Glutamatergic neuron (in vitro differentiated cells): ENCODE measurements at regions not wholly inside any gene's neighbourhood (a gene's known extent, or its start where the extent isn't known, plus 50 kb on each side); places are given as distances from the start of the nearest gene placed in this dataset.

Experiments used
- DNase-seq: peaks from one replicate; pipeline ENCODE4 v3.0.0; 2022
- H3K27ac Mint-ChIP-seq: one replicate; pipeline ENCODE4 v1.8.0; 2020; ENCODE audit warnings: mild to moderate bottlenecking, mixed read lengths, inconsistent platforms; ENCODE audit not compliant: unreplicated experiment
- H3K27me3 Mint-ChIP-seq: one replicate; pipeline ENCODE4 v1.8.0; 2020; ENCODE audit warnings: mild to moderate bottlenecking, moderate library complexity, mixed read lengths, inconsistent platforms; ENCODE audit not compliant: unreplicated experiment
- H3K36me3 Mint-ChIP-seq: one replicate; pipeline ENCODE4 v1.8.0; 2020; ENCODE audit warnings: mild to moderate bottlenecking, mixed read lengths, inconsistent platforms; ENCODE audit not compliant: unreplicated experiment
- H3K4me1 Mint-ChIP-seq: one replicate; pipeline ENCODE4 v1.8.0; 2020; ENCODE audit warnings: mild to moderate bottlenecking, low read depth, mixed read lengths, inconsistent platforms; ENCODE audit not compliant: unreplicated experiment
- H3K4me3 Mint-ChIP-seq: one replicate; pipeline ENCODE4 v1.8.0; 2020; ENCODE audit warnings: mild to moderate bottlenecking, mixed read lengths, inconsistent platforms; ENCODE audit not compliant: unreplicated experiment
- H3K9me3 Mint-ChIP-seq: one replicate; pipeline ENCODE4 v1.8.0; 2020; ENCODE audit warnings: mild to moderate bottlenecking, moderate library complexity, mixed read lengths, inconsistent platforms; ENCODE audit not compliant: unreplicated experiment
- CTCF ChIP-seq: fragments of 200-600 bp; sonication (generic); IDR thresholded peaks from one replicate; pipeline ENCODE4 v1.5.0; 2021; ENCODE audit not compliant: partially characterized antibody, unreplicated experiment

GRCh38 chr1:87208080-87208479, 120.6 kb upstream of the LMO4 start:
- Mint-ChIP-seq H3K4me3 (no peak overlapping the region), H3K4me1 (peaks cover 3% of the 10 kb centered on the region), H3K27me3 (peaks cover 2% of the 10 kb centered on the region), H3K36me3 (no peaks in the 10 kb centered on the region), H3K27ac (no peak overlapping the region), H3K9me3 (peaks cover 3% of the 10 kb centered on the region)
- DNase-seq, result no peak
- no peak for TF ChIP-seq CTCF

GRCh38 chr1:87208931-87209330, 119.7 kb upstream of the LMO4 start:
- H3K27ac Mint-ChIP-seq, result no peak overlapping the region
- no peak for TF ChIP-seq CTCF
- DNase-seq, result no peak
- H3K9me3 Mint-ChIP-seq, result peaks cover 3% of the 10 kb centered on the region
- H3K4me1 Mint-ChIP-seq, result peaks cover 3% of the 10 kb centered on the region
- H3K36me3 Mint-ChIP-seq, result no peaks in the 10 kb centered on the region
- H3K4me3 Mint-ChIP-seq, result no peak overlapping the region
- H3K27me3 Mint-ChIP-seq, result peaks cover 2% of the 10 kb centered on the region

GRCh38 chr1:87210151-87210550, 118.5 kb upstream of the LMO4 start:
- Mint-ChIP-seq H3K4me1 (peaks cover 3% of the 10 kb centered on the region), H3K27ac (no peak overlapping the region), H3K9me3 (peaks cover 3% of the 10 kb centered on the region), H3K27me3 (peaks cover 2% of the 10 kb centered on the region), H3K36me3 (no peaks in the 10 kb centered on the region), H3K4me3 (no peak overlapping the region)
- no peak for DNase-seq
- no peak for TF ChIP-seq CTCF

- TF ChIP-seq CTCF, result no peak
- Mint-ChIP-seq H3K36me3 (no peaks in the 10 kb centered on the region), H3K27ac (no peak overlapping the region), H3K9me3 (peaks cover 3% of the 10 kb centered on the region), H3K27me3 (peaks cover 2% of the 10 kb centered on the region), H3K4me1 (no peaks in the 10 kb centered on the region), H3K4me3 (no peak overlapping the region)
- no peak for DNase-seq
Measured at GRCh38 chr1:87212431-87213134, 116.1 kb upstream of the LMO4 start.

- no peak overlapping the region for H3K4me3 Mint-ChIP-seq
- DNase-seq, result no peak
- H3K36me3 Mint-ChIP-seq, result no peaks in the 10 kb centered on the region
- H3K27me3 Mint-ChIP-seq, result peaks cover 2% of the 10 kb centered on the region
- no peaks in the 10 kb centered on the region for H3K4me1 Mint-ChIP-seq
- no peak for TF ChIP-seq CTCF
- H3K27ac Mint-ChIP-seq, result no peak overlapping the region
- H3K9me3 Mint-ChIP-seq, result peaks cover 3% of the 10 kb centered on the region
Measured at GRCh38 chr1:87213135-87213515, 115.6 kb upstream of the LMO4 start.
